GM18505 (cell line): ENCODE measurements at regions not wholly inside any gene's neighbourhood (a gene's known extent, or its start where the extent isn't known, plus 50 kb on each side); places are given as distances from the start of the nearest gene placed in this dataset.

Experiments used
- ATAC-seq: cut with Tn5 transposase; IDR thresholded peaks from one replicate; pipeline ENCODE4 v1.9.1; 2021; ENCODE audit not compliant: unreplicated experiment
- POLR2A ChIP-seq: IDR thresholded peaks from 4 replicates; pipeline ENCODE4 v1.6.1; 2011; ENCODE audit warnings: borderline replicate concordance; ENCODE audit not compliant: insufficient read depth, insufficient read length; ENCODE audit errors: extremely low read depth

DNA sequence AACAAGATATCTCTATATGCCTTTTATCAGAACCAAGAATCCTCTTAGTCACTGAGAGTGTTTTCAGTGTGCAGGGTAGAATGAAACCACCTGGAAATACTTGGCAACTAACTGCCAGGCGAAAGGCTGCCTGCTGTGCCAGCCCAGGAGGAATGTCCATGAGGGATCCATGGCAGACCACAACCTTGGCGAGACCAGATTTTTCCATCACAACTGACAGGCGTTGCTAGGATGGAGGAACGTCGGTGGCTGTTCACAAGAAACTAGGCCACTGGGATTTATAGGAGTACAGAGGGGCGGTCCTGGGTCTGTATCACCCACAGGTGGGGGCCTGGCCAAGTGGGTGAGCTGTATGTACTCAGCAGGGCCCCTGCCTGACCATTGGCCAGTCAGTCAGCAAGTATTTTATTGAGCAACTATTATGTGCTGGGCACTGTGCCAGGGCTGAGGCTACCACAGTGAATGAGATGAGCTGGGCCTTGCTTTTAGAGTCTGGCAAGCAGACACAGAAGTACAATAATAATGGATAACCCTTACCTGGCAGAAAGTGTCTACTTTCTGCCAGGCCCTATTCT, 199.4 kb downstream of the FOXD2 start:
- TF ChIP-seq POLR2A = no peak
- ATAC-seq = no peak

GRCh38 chr1:47638240-47638639, 200.4 kb downstream of the FOXD2 start:
- ATAC-seq = no peak
- TF ChIP-seq POLR2A = no peak

DNA sequence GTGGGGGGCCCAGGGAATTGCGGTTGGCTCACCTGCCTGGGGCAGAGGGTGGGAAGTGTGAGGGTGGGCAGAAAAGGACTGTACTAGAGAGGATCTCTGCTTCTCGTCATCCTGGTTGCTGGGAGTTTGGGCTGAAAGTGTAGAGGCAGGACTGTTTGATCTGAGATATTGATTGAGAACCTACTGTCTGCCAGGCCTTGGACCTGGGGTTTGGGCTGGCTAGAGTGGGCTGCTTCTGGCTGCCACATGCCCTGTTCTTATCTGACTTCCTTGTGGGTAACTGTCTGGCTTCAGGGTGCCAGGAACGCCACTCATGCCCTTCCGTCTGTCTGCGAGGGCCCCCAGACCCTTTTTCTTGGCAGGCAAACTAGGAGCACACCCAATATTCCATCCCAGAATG, 200.9 kb downstream of the FOXD2 start:
- ATAC-seq = no peak
- no peak for TF ChIP-seq POLR2A

DNA sequence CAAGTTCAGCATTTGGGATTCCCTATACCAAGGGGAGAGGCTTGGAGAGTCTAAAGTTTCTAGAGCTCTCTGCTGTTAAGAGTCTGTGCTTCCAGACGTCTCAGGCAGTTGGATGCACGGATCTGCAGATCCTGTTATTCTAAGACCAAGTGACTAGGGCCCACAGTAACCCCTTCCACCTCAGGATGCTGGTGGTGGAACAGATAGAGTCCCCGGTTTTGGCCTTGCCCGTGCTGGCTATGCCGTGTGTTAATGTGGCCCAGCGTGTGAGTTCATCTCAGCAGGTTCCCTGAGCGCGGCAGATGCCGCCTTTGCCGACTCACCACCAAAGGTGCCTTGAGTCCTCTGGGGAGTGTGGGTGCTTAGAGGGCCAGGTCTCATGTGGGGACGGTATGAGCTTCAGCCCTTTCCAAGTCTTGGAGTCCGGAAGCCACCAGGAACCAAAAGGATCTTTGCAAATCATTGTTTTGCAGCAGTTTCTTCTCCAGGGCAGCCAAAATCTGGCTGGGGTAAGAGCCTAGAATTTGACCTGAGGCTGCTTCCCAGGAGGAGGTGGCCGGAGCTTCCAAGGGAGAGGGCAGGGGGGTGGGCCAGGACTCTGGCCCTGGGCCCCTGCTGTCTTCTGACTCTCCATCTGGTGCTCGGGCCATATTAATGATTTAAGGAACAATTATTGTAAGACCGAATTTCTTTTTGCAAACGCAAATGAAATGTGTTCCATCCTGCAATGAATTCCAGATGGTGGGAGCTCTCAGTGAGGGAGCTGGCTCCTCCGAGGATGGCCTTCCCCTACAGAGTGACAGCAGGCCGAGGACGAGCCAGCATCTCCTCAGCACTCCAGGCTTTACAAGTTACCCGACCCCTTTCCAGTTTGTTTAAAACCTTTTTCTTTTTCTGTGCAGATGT, 205.7 kb downstream of the FOXD2 start:
- ATAC-seq = no peak

DNA sequence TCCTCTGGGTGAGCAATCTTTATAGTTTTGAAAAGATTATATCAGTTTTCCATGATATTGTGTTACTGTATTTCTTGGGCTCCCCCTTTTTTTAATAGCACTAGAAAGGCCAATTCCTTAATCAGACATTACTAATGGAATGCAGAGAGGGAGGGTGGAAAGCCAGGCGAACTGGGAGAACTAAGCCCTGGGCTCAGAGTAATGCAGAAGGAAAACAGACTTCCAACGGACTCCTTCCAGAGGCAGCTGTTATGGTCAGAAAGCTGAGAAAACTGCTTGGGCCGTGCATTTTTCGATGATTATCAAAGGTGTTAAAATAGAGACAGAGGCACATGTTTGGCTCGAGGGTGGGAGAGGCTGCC, 206.3 kb downstream of the FOXD2 start:
- no peak for TF ChIP-seq POLR2A
- no peak for ATAC-seq

More for the DNA sequence above, 205.7 kb downstream of the FOXD2 start:
- TF ChIP-seq POLR2A = no peak

GRCh38 chr1:47645151-47645550, 207.3 kb downstream of the FOXD2 start:
- no peak for TF ChIP-seq POLR2A
- ATAC-seq = no peak

GRCh38 chr1:47646676-47647075, 208.8 kb downstream of the FOXD2 start:
- no peak for ATAC-seq
- no peak for TF ChIP-seq POLR2A

GRCh38 chr1:47647327-47647845, 209.5 kb downstream of the FOXD2 start:
- ATAC-seq = no peak
- TF ChIP-seq POLR2A = no peak

DNA sequence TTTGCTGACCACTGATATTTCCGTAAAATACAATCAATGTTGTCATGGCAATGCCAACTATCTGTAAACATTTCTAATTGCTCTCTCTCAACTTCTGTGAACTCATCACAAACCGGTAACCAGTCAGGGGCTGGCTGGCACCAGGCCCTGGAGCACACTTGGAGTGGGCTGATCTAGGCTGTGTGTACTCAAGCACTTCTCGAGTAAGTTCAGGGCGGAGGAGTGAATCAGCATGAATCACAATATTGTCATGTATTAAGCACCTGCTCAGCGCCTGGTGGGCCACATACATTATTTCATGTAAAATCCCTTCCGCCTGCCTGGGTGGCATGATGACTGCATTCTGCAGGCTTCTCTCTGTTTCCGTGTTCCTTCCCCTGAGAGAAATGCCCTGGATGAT, 212.4 kb downstream of the FOXD2 start:
- TF ChIP-seq POLR2A = no peak
- ATAC-seq = no peak

DNA sequence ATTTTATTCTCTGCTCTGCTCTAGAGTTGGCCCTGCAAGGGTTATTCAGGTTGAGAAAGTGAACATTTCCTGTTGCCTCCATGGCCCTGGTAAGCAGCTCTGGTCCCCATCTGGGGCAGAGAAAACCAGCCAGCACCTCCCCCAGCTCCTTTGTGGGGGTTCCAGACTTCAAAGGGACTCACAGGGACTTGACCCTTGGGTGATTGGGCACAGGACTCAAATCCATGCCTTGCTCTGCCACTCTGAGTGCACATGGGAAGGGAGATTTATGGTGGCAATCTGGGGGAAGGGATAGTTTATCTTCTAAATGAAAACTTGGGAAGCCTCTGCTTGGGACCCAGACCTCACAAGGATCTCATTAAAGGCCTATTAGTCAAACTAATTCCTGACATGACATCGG, 212.8 kb downstream of the FOXD2 start:
- no peak for ATAC-seq

DNA sequence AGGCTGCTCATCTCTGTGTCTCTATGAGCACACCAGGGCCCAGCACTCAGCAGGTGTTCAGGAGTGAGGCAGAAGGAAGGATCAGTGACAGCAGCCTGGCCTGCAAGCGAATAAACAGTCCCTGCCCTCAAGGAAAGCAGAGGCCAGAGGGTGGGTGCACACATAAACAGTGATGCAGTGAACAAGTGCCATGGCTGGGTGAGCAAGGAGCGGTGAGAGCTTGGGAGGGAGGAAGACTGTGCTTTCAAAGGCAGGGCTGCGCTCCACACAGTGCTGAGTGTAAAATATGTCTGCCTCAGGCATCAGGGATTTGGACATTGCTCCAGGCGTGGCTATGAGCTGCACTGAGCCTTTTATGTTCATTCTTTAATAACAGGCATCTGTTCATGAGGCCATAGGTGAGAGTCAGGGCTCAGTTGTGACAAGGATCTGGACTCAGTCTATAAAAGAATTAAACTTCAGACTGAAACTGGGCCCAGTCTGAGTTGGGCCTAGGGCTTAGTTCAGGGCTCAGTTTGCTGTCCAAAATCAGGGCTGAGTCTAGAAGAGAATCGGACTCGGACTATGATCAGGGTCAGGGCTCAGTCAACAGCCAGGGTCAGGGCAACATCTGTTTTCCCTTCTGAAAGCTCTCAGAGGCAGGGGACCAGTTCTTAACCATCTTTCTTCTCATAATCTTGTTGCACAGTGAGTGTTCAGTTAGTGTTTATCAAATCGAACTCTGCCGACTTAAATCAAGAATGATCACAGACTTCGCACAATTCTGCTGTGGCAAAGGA, 213.7 kb downstream of the FOXD2 start:
- TF ChIP-seq POLR2A = no peak
- ATAC-seq = no peak

More for the DNA sequence above, 212.8 kb downstream of the FOXD2 start:
- no peak for TF ChIP-seq POLR2A

DNA sequence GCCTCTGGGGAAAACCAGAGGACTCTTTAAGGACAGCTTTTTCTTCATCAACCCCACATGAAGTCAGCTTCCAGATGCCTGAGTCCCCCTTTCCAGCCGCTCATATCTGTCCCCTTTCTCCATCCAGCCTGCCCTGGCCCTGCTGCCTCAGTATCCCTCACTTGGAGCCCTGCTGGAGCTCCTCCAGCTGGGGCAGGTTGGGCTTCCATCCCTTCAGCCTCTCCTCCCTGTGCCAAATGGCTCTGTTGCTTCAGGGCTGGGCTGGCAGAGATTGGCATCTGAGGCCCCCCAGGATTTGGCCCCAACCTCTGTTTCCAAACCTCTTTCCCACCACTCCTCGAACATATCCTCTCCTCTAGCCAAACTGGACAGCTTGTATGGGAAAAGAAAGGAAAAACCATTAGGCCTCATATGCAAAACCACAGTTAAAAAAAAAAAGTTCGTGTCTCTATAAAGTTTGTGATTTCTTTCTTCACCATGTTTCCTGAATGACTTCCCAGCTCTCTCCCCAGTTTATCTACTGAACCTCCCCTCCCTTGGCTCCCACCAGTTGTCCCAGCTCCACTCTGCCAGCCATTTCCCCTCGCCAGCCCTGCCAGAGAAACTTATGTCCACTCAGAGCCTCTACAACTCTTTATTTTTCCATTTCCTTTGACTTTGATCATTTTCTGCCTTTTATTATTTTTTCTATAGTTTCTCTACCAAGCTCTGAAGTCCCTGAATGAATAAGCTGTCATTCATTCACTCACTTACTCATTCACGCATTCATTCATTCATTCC, 217.9 kb downstream of the FOXD2 start:
- no peak for TF ChIP-seq POLR2A
- ATAC-seq = no peak

DNA sequence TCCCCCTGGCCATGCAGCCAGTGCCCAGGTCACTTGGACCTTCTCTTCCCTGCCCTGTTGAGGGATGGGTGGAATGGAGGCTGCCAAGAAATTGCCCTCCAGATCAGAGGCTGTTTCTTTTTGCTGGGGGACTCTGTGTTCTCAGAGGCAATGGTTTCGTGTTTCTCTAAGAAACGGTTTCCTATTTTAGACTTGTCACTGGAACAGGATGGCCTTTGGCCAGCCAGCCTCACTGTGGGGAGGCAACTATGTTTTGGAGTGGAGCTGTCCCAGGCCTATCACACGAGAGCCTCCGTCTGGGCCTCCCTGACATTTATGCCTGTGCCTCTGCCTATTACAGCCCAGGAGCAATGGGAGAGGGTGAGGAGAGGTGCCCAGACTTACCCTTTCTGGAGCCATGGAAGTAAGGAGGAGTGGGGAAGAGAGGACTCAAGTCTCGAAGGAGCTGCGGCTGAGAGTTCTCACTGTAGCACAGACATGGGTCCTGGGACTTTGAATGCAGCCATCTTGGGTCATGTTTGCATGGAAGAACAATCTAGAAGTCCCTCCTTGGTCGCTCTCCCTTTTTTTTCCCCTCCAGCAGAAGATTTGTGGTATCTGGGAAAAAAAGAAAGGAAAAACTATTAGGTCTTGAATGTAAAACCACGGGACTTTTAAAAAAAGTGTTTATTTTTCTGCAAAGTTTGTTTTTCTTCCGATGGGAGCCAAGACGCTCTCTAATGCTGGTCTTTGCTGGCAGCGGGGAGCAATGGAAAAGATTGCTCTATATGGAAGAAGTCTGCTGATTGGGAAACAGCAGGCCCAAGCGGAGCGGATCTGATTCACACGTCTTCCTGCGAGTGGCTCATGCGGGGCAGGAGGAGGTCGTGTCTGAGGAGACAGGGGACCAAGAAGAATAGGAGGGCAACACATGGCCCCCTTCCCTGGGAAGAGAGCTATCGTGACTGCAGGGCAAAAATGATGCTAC, 219.2 kb downstream of the FOXD2 start:
- no peak for TF ChIP-seq POLR2A
- ATAC-seq = no peak
